ENCODE measurements at regions not wholly inside any gene's neighbourhood (a gene's known extent, or its start where the extent isn't known, plus 50 kb on each side); places are given as distances from the start of the nearest gene placed in this dataset.

DNA sequence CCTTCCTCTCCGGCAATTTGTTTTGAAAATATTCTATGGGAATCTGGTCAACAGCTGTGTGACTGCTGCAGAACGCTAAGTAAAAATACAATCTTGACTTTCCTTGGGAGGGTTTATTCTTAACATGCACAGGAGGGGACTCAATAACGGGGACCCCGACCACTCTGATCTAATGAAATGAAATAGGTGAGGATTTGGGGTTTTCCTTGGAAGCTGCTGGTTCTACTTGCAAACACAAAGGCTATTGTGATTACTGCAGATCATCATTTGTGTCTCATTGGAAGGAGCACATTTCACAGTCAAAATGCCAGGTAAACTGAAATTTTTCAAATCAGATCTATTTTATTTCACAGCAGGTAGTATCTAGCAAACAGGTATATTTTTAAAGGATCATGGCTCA is 366.1 kb downstream of the SHANK2 start:
- no peak for TF ChIP-seq TFAP4 (IDR thresholded peaks at IDR 0.05; ENCODE audit: borderline replicate concordance, low read depth)
- TF ChIP-seq CEBPZ (IDR thresholded peaks at IDR 0.05; ENCODE audit: low read length), result no peak
- no peak for TF ChIP-seq MTA1 (CRISPR knock-in tag; IDR thresholded peaks at IDR 0.05; ENCODE audit: borderline replicate concordance)
- TF ChIP-seq, protein P1, sequence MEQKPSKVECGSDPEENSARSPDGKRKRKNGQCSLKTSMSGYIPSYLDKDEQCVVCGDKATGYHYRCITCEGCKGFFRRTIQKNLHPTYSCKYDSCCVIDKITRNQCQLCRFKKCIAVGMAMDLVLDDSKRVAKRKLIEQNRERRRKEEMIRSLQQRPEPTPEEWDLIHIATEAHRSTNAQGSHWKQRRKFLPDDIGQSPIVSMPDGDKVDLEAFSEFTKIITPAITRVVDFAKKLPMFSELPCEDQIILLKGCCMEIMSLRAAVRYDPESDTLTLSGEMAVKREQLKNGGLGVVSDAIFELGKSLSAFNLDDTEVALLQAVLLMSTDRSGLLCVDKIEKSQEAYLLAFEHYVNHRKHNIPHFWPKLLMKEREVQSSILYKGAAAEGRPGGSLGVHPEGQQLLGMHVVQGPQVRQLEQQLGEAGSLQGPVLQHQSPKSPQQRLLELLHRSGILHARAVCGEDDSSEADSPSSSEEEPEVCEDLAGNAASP (CRISPR knock-in tag; IDR thresholded peaks at IDR 0.05; ENCODE audit: borderline replicate concordance), result no peak
- TF ChIP-seq ZFP36L1 (CRISPR knock-in tag; IDR thresholded peaks at IDR 0.05), result no peak
- no peak for TF ChIP-seq FOSL2 (CRISPR knock-in tag; IDR thresholded peaks at IDR 0.05)
- no peak for TF ChIP-seq HNRNPL (IDR thresholded peaks at IDR 0.05; ENCODE audit: low read depth, low read length)
- no peak for TF ChIP-seq POLR2A (IDR thresholded peaks at IDR 0.05; ENCODE audit: insufficient read depth in 1 of 2, low read depth in 2 of 2, low read length in 2 of 2)
- no peak for TF ChIP-seq ZNF530 (CRISPR knock-in tag; IDR thresholded peaks at IDR 0.05; ENCODE audit: low read depth)
- no peak for TF ChIP-seq ZNF639 (CRISPR knock-in tag; conservative IDR thresholded peaks at IDR 0.05)
- no peak for TF ChIP-seq JUNB (CRISPR knock-in tag; IDR thresholded peaks at IDR 0.05; ENCODE audit: borderline replicate concordance)
- no peak for TF ChIP-seq KAT7 (CRISPR knock-in tag; IDR thresholded peaks at IDR 0.05; ENCODE audit: borderline replicate concordance)
